ENCODE measurements at regions not wholly inside any gene's neighbourhood (a gene's known extent, or its start where the extent isn't known, plus 50 kb on each side); places are given as distances from the start of the nearest gene placed in this dataset.

DNA sequence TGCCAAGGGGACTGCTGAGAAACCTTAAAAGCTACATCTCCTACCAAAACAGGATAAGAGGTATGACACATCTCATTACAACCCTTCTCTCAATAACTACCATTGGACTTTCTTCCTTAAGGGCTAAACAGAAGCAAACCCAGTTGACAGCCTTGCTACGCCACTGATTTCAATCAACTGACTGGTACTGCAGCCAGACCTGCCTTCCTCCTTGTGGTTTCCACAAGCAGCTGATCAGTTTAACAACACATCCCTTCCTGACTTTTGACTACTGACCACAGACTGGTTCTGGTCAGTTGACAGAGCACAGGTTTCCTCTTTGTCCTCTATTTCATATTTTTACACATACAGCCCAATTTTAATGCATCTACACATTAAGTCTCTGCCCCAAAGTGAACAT lies 108.8 kb downstream of the ADAMTS1 start:
- no peak for DNase-seq

DNA sequence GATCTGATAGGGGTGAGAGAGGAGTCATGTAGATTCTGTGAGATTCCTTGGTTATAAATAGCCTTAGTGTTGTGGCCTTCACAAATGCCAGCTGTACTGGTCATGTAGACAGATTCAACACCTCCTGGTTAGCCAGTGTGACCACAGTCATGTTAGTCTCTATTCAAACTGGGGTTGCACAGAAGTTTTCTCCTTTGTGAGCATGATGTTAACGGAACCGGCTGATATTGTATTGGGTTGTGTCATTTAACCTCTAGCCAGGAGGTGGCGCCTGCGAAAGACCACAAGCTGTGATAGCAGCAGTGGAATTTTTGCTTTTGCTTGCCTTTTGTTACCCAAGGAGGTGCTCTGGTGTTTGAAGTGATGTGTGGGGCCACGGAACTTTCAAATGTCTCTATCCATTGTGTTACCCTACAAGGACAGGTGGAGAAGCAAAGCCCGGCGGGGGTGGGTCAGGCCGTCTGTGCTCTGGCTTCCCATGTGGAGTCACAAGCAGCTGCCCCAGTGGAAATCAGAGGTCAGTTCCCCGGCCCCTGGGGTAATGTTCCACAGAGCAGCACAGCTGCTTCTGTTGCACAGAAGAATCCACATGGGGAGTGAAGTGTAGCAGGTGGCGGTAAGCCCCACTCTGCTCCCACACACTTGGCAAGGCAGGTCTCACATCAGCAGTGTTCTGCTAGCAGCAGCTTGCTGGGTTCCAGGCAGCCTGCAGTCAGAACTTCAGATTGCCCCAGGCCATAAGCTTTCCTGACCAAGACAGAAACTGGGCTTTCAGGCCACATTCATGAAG lies 112.6 kb downstream of the ADAMTS1 start:
- peak; percentile 26 to 35 for DNase-seq

DNA sequence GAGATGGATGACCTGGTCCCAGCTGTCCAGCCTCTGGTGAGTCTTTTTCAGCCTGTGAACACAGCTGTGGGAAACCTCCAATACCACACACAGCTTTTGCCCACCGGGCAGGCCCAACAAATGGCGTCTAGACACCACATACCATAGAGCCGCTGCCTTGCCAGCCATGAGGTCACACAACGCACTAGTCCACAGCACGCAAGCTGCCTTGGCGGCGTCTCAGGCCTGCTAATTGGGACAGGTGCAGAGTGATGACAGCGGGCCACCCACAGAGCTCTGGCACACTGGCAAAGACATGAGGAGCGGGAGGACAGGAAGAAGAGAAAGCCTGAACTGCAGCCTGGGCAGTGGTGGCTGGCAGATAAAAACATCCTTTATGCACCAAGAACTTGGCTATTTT lies 125.5 kb downstream of the ADAMTS1 start:
- no peak for DNase-seq

DNA sequence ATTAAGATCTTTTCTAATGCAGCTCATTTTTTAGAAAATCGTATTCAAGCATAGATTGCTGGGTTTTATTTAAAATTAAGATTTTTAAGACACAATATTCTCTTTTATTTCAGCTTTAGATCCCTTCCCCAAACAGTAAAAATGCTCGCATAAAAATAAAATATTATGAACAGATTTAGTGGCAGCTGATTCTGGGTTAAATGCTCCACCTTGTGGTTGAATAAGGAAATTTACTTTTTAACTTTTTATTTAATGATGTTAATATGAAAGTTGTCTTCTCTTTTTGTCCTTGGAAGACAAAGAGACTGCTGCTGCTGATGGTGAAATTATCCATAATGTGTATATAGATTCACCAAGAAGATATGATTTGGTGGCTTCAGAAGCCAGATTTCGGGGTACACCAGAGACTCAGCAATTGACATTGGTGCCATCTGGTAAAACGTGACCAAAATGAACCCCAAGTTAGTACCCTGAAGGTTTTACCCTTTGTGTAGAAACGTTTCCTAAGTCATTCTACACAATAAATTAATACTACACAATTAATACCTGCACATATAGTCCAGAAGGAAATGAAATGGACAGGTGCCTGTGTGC lies 128.0 kb downstream of the ADAMTS1 start:
- no peak for DNase-seq

DNA sequence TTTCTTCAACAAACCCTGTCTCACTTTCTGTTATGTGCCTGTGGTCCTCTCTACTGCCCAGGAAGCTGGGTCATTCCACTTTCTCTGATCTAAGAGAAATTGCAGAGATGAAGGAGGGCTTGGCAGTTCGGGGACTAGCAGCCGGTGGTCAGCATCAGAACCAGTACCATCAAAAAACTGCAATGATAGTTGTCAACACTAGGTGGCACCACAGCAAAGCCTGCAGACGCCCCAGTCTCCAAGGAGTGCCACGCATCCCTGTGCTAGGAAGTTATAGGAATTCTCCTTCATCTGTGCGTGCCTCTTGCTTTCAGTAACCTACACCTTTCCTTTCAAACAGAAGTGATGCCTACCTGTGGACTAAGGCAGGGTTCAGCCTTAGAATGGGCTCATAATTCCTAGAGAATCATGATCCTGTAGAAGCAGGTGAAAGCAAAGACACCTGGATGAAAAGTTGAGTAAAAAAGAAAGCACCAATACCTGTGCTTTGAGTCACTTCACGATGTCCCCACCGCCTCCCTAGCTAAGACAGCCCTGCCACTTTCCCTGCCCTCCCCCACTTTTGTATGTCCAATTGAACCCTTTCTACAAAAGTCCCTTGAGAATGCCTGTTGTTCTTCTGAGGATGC lies 129.2 kb downstream of the ADAMTS1 start:
- peak in 1 of 2 experiments; percentile 16 for DNase-seq

DNA sequence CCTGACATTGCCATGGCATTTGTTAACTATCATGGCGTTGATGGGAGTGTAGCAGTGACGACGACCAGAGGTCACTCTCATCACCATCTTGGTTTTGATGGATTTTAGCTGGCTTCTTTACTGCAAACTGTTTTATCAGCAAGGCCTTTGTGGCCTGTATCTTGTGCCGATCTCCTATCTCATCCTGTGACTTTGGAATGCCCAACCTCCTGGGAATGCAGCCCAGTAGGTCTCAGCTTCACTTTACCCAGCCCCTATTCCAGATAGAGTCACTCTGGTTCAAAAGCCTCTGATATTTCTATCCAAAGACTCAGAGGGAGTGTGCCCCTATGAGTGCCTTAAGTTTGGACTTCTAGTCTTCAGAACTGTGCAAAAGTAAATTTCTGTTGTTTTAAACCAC lies 130.1 kb downstream of the ADAMTS1 start:
- DNase-seq, result no peak

DNA sequence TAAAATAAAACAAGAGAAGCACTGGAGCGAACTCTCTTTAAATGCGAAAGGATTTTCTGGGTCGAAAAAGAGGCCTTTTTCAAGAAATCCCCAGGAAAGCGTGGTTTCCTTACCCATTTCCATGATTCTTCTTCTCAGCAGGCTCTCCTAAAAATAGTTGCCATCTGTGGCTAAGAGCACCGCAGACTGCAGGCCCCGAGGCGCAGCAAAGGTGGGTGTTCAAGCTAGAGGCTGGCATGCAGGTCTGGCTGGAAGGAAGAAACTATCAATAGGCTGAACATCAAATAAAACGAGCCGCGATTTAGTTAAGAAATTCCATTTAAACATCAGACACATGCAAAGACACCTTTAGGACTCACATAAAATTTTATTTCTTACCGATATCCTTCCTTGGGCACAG lies 135.1 kb downstream of the ADAMTS1 start:
- no peak for DNase-seq

DNA sequence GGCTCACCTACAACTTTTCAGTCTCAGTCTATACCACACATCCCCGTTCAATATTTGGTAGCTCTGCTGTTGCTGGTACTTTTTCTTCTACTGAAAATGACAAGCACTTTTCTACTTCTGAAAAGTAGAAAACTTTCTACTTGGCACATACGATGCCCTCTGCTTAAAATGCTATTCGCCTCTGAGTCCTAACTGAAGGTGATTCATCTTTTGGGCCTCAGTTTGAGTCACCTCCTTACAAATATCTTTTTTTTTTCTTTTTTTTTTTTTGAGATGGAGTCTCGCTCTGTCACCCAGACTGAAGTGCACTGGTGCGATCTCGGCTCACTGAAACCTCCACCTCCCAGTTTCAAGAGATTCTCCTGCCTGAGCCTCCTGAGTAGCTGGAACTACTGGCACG lies 136.0 kb upstream of the CYYR1 start:
- no peak for DNase-seq

DNA sequence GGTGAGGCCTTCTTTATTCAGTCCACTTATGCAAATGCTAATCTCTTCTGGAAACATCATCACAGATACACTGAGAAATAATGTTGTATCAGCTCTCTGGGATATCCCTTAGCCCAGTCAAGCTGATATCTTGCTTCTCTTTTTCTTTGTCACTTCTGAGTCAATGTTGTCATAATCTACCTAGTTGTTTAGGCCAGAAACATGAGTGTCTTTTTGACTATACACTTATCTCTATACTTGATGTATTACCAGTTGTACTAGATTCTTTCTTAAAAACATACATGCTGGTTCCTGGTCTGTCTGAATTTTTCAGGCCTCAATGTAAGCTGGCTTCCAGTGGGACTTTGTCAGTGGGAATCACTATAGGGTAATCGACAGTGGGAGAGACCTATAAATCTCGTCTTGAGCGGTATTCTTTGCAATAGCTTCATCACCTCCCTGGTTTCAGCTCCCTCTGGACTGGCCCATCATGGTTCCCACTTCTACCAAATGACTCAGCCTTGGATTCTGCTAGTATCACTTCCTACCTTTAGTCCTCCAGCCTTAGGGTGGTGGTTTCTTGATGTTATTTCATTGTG lies 135.2 kb upstream of the CYYR1 start:
- DNase-seq, result no peak

DNA sequence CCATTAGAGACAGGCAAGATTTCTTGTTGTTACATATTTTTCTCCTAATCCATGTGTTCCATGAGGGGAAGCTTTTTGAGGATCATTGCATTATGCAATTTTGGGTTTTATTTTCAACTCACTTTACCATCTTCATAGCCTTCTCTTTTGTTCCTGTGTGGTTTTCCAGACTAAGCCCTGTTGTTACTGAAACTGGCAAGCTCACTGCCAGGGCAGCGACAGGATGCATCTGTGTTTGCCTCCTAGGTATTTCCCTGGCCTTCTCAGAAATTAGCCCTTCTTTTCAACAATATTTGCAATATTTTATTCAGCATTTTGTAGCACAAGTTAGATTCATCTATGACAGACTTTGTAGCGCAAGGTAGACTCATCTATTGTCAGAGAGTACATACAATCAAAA lies 134.2 kb upstream of the CYYR1 start:
- DNase-seq, result no peak

DNA sequence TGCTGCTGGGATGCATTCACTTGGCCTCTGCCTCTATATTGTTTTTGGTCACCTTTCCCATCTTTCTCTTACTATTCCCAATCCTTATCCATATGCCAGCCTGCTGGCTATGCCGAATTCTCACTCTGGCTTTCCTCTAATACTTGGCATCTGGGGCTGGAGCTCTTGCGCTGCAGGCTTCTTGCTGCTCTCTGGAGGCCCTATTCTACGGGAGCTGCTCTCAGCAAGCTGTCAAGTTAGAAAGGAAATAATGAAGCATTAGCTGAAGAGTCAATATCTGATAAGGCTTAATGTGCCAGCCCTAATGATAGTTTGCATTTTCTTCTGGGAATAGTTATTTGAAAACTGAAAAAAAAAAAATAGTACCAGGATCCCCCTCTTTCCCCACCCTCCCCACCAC lies 125.3 kb upstream of the CYYR1 start:
- no peak for DNase-seq

DNA sequence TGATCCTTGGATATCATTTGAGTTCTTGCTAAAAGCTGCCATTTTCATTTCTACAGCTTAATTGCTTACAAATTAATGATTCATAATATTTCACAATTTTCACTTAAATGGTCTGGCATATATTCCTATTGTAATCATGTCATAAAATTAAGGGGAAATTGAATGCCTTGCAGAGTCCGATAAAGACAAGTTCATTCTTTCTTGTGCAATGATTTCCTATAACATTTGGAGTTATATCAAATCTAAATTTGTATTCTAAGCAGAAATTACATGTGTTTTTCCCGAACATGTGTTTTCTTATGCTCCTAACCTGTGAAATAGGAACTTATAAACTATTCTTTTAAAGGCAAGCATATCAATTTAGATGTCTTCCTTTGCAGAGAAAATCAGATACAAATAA lies 118.3 kb upstream of the CYYR1 start:
- DNase-seq, result no peak

DNA sequence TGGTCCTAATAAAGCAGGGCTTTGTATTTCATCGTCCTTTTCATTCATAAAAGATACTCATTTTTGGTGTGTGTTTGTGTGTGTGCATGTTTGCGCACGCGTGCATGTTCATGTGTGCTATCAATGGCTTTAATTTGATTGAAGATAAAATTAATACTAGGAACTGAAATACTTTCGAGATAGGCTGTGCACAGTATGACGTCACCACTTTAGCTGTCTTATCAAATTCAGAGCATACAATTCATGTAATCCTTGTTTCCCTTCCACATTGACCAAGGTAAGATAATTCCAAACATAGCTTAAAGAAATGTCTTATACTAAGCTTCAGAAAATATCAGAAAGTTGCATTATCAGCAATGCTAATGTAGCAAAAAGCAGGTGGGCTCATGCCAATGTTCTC lies 113.6 kb upstream of the CYYR1 start:
- DNase-seq, result no peak

DNA sequence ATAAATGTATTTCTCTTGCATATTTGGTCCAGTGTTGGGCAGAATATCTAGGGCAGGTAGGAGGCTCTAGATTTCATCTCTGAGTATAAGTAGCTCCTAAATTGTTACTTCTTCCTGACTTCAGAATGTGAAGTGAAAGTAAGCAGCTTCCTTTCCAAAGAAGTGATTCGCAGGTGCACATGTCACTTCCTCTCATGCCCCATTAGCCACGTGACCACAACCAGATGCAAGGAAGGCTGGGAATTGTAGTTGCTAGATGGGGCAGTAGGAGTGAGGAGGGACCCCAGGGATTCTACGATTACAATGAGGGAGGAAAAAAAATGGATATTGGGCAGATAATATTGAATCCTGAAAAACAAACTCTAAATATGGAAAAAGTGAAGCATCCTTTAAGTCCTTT lies 113.2 kb upstream of the CYYR1 start:
- peak in 1 of 2 experiments; percentile 12 for DNase-seq

DNA sequence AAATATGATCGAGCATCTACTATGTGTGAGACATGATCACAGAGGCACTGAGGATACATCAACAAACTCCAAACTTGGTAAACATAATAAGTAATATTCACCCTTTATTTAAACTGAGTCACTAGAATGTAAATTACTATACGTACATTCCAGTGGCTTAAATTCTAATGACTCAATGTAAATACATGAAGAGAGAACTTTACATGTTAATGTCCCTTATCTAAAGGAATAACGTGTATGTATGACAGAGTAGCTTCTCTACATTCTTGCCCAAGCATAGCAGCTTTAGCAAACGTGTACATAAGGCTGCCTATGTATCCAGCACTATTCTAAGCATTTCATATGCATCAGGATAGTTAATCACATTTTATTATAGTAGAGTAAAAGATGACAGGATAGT lies 111.8 kb upstream of the CYYR1 start:
- no peak for DNase-seq

DNA sequence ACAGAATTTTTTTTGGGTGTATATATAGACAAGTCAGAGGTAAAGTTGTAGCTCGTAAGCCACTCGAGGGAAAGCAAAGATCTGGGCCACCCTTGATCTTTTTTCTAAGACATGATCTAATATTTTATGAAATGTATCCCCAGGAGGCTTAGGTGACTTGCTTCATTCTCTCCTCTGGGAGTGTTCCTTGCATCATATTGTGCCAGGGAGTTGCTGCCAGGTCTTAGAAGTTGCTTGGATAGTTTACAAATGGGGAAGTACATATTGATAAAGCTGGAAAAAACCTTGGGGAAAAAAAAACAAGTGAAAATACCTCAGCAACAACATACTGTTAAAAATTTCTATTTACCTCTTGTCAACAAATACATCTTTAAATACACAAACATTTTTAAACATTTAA lies 110.9 kb upstream of the CYYR1 start:
- DNase-seq, result no peak

DNA sequence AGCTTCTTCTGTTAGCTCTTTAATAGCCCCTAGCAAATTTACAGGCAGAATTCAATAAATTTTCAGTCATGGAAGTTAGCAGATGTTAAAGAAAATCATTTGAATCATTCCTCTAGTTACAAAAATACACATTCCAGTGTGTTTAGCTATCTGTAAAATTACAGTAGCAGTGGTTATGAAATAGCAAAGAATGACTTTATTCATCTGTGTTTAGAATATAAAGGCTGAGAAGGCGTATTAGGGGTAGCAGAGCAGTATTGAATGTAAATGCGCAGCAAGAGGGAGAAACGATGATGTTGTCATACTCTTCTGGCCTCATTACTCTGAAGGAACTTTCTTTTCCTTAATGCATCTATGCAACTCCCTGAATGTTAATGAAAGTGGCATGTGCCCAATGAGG lies 106.2 kb upstream of the CYYR1 start:
- no peak for DNase-seq

DNA sequence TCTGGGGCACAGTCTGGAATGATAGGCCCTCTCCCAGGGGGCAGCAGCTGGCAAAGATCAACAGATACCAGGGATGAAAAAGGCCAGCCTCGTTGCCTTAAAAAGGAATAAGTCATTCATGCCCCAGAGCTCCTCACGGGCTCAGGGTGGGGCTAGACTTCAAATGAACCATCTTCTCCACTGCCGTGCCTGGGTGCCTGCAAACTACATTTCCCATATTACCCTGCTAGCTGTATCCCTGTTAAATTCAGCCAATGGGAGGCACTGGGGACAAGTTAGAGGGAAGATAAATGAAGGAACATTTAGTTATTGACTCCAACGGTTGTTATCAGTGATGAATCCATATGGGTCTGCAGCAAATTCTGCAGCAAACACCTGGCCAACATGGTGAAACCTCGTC lies 101.2 kb upstream of the CYYR1 start:
- DNase-seq, result no peak

DNA sequence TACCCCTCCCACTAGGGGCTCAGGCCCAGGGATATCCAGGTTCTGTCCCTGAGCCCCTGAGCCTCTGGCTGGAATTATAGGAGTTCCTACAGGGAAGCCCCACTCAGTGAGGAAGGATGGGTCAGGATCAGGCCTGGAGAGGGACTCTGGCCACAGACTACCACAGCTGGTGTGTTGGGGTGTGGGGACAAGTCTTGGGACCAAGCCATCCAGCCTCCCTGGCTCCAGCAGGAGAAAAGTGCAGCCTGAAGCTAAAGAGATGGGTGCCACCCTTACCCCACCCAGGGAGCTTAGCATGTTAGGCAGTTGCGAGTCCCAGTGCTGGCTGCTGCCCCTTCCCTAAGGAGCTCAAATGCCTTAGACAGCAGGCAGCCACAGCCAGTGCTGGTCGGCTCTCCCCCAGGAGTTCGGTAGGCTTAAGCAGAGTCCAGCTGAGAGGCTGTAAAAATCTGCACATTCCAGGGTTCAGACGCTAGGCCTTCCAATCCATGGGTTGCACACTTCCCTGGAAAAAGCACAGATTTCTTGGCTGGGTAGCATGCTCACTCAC lies 96.2 kb upstream of the CYYR1 start:
- no peak for DNase-seq

DNA sequence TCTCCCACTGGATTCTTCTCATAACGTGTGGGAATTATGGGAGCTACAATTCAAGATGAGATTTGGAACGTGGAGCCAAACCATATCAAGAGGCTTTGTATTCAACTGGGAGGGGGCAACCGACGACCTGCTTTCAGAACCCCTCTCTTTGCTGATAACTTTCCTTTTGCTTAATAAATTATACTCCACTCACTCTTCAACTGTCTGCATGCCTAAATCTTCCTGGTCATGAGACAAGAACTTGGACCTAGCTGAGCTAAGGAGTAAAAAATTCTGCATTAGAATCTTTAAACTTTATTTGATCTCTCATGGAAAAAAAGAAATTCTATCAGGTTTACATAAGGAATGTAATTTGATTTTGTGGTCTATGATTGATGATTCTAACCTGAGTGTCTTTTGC lies 86.7 kb upstream of the CYYR1 start:
- DNase-seq, result no peak

DNA sequence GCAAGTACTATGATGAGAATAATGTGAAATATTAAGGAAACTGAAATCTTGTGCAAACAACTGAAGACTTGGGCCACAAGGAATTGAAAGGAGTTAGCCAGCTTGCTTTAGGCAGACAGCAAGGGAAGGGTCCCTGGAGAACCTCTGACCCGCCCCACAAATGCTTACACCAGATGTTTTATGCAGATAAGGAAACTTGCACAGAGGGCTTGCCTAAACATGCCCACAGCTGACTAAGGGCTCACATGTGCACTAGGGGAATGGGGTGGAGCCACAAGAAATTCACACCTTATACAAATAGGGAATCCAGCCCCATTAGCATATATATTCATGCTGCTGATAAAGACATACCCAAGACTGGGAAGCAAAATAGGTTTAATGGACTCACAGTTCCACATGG lies 86.1 kb upstream of the CYYR1 start:
- no peak for DNase-seq

DNA sequence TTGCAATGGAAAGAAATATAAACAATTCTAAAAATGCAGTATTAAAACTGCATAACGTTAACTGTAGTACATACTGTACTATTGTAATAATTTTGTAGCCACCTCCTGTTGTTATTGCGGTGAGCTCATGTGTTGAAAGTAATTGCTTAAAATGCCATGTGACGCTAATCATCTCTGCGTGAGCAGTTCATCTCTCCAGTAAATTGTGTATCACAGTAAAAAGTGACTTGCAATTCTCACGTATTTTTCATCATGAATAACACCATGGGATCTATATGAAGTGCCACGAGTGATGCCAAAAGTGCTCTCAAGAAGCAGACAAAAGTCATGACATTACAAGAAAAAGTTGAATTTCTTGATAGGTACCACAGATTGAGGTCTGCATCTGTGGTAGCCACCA lies 82.4 kb upstream of the CYYR1 start:
- no peak for DNase-seq

DNA sequence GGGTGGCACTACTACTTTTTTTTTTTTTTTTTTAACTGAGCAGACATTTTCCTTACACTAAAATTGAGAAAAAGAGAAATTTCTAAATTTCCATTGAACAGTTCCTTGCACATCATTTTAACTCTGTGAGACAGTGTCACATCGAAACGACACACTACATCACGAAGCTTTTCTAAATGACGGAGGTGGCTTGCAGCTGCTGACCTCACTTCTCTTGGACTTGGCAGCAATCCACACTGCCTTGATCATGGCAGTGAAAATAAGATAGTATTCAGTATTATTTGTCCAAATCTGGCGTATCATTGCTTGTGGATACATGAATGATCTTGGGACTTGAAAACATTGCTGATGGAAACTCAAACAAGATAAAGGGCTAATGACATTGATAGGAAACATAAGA lies 80.3 kb upstream of the CYYR1 start:
- no peak for DNase-seq

DNA sequence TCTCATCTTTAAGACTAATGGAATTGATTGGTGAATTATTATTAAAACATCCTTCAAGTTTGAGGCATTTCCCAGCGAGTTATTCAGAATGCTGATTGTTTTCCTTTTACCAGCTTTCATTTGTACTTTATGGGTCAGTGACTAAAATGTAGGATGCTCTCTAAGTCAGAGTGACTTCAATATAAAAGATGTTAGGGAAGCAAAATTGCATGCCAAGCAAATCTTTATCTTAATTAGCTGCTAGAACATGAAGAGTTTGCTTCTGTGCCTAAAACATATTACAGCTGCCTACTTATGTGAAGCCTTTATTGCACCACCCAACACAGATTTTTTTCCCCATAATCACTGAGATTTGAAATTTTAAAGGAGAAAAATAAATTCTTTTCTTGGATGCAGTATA lies 79.8 kb upstream of the CYYR1 start:
- no peak for DNase-seq

All from activated CD4-positive, alpha-beta T cell treated with anti-CD3 and anti-CD28 coated beads, Interleukin-2, amount 50 U/mL, for 48 hours (primary cell).